ENCODE measurements at regions not wholly inside any gene's neighbourhood (a gene's known extent, or its start where the extent isn't known, plus 50 kb on each side); places are given as distances from the start of the nearest gene placed in this dataset.

DNA sequence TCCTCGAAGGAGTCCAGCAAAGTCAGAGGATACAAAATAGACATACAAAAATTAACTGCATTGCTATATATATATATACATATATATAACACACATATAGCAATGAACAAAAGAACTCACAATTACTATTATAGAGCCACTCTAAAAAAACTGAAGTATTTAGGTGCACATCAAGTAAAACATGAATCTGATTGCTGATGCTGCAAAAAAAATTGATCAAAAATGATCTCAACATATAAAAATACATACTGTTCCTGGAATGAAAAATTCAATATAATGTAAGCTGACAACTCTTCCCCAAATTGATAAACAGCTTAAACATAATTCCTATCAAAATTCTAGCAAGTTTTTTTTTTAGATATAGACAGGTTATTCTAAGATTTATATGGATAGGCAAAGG lies 126.8 kb downstream of the ALOX5 start:
- Histone ChIP-seq H3K9me3 (ENCODE audit: low read depth, low read length) (no peaks in the 10 kb centered on the region), H2AFZ (ENCODE audit: low read length) (no peak overlapping the region), H3K36me3 (ENCODE audit: insufficient read depth, low read length) (no peaks in the 10 kb centered on the region), H3K27ac (ENCODE audit: low read depth, low read length) (no peak overlapping the region), H3K4me3 (ENCODE audit: insufficient read depth, low read length) (no peak overlapping the region), H3K79me2 (ENCODE audit: insufficient read depth, low read length) (no peaks in the 10 kb centered on the region), H3K4me2 (ENCODE audit: insufficient read depth, low read length) (no peak overlapping the region), H3K4me1 (ENCODE audit: insufficient read depth, low read length) (no peaks in the 10 kb centered on the region), H3K27me3 (ENCODE audit: insufficient read depth, low read length) (no peaks in the 10 kb centered on the region), H4K20me1 (ENCODE audit: insufficient read depth, low read length) (peaks cover 5% of the 10 kb centered on the region)
- no peak for DNase-seq (ENCODE audit: insufficient read length, low spot score, missing footprints)
- no peak for TF ChIP-seq CTCF (IDR thresholded peaks at IDR 0.05; ENCODE audit: extremely low read depth, low read depth, low read length)

DNA sequence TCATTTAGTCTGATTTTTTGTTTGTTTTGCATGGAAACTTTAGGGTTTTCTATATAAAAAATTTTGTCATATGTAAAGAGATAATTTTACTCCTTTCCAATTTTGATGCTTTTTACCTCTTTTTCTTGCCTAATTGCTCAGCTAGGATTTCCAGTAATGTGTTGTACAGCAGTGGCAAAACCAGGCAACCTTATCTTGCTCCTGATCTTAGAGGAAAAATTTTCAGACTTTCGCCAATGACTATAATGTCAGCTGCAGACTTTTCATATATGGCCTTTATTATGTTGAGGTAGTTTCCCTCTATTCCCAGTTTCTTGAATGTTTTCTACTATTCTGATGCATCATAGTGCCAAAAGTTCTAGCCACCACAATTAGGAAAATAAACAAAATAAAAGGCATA lies 126.3 kb downstream of the ALOX5 start:
- no peak overlapping the region for H3K4me2 ChIP-seq (ENCODE audit: insufficient read depth, low read length)
- no peak for TF ChIP-seq CTCF (IDR thresholded peaks at IDR 0.05; ENCODE audit: extremely low read depth, low read depth, low read length)
- peaks cover 5% of the 10 kb centered on the region for H4K20me1 ChIP-seq (ENCODE audit: insufficient read depth, low read length)
- H2AFZ ChIP-seq (ENCODE audit: low read length) = no peak overlapping the region
- no peaks in the 10 kb centered on the region for H3K79me2 ChIP-seq (ENCODE audit: insufficient read depth, low read length)
- peaks cover 2% of the 10 kb centered on the region for H3K9me3 ChIP-seq (ENCODE audit: low read depth, low read length)
- no peak overlapping the region for H3K27ac ChIP-seq (ENCODE audit: low read depth, low read length)
- no peaks in the 10 kb centered on the region for H3K4me1 ChIP-seq (ENCODE audit: insufficient read depth, low read length)
- H3K36me3 ChIP-seq (ENCODE audit: insufficient read depth, low read length) = no peaks in the 10 kb centered on the region
- no peaks in the 10 kb centered on the region for H3K27me3 ChIP-seq (ENCODE audit: insufficient read depth, low read length)
- DNase-seq (ENCODE audit: insufficient read length, low spot score, missing footprints) = no peak
- H3K4me3 ChIP-seq (ENCODE audit: insufficient read depth, low read length) = no peak overlapping the region

DNA sequence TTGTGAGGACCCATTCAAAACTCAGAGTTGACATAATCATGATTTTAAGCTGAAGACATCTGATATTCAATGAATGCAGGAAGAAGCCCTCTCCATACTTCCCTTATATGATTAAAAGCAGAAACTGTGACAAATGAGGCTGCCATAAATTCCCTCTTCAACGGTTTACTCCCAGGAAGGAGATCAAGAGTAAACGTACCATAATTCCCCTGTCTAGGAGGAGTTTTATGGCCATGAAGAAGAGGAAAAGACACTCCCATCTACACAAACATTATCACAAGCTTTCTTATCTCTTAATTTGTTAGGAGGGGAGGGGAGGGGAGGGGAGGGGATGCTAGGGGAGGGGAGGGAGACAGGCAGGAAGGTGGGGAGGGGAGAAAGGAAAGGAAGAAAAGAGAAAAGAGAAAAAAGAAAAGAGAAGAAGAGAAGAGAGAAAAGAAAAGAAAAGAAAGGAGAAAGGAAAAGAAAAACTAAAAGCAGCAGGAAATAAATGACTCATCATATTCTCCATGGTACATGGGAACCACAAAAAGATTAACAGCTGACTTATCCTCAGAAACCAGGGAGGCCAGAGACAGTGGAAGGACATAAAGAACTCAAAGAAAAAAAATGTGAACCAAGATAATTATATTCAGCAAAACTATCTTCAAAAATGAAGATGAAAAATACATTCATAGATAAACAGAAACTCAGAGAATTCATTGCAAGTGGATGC lies 121.6 kb downstream of the ALOX5 start:
- no peaks in the 10 kb centered on the region for H3K4me1 ChIP-seq (ENCODE audit: insufficient read depth, low read length)
- no peak for TF ChIP-seq CTCF (IDR thresholded peaks at IDR 0.05; ENCODE audit: extremely low read depth, low read depth, low read length)
- peaks cover 3% of the 10 kb centered on the region for H3K9me3 ChIP-seq (ENCODE audit: low read depth, low read length)
- H3K27me3 ChIP-seq (ENCODE audit: insufficient read depth, low read length) = no peaks in the 10 kb centered on the region
- no peak overlapping the region for H3K4me2 ChIP-seq (ENCODE audit: insufficient read depth, low read length)
- H3K79me2 ChIP-seq (ENCODE audit: insufficient read depth, low read length) = no peaks in the 10 kb centered on the region
- H3K4me3 ChIP-seq (ENCODE audit: insufficient read depth, low read length) = no peak overlapping the region
- no peak overlapping the region for H2AFZ ChIP-seq (ENCODE audit: low read length)
- DNase-seq (ENCODE audit: insufficient read length, low spot score, missing footprints) = no peak
- H3K36me3 ChIP-seq (ENCODE audit: insufficient read depth, low read length) = no peaks in the 10 kb centered on the region
- no peak overlapping the region for H3K27ac ChIP-seq (ENCODE audit: low read depth, low read length)
- H4K20me1 ChIP-seq (ENCODE audit: insufficient read depth, low read length) = peaks cover 7% of the 10 kb centered on the region

Measured in osteoblast (primary cell).